Spleen (tissue), 7 donors: ENCODE measurements at regions not wholly inside any gene's neighbourhood (a gene's known extent, or its start where the extent isn't known, plus 50 kb on each side); places are given as distances from the start of the nearest gene placed in this dataset.

Source experiments
- POLR2A ChIP-seq, 3 donors: fragments of 450-650 bp; IDR thresholded peaks; one replicate each; pipeline ENCODE4 v1.5.1; 2017; ENCODE audit warnings: antibody characterized with exemption in 3 of 3, mild to moderate bottlenecking in 1 of 3
- TF ChIP-seq, protein P1 (sequence below), 11 experiments: fragments of 200-600 bp in 7 of 11; fragments of 450-650 bp in 4 of 11; sonication (generic) in 4 of 11; IDR thresholded peaks in 8 of 11; conservative IDR thresholded peaks in 3 of 11; 1 replicate in 7 of 11; 2 replicates in 4 of 11; pipeline versions ENCODE4 v1.4.0 to v1.8.0; 2016 to 2021; ENCODE audit warnings: antibody characterized with exemption in 11 of 11, inconsistent platforms in 4 of 11, mild to moderate bottlenecking in 1 of 11
- donor health status: DM: no; HTN: no; CAD: no; lungs with moderate emphysema.
- donor health status: DM: no; HTN: no; CAD: no.
- donor health status: DM: no; HTN: no; CAD: no.

GRCh38 chr14:101380940-101381339 lies 180.4 kb upstream of the DIO3 start:
- TF ChIP-seq, protein P1, sequence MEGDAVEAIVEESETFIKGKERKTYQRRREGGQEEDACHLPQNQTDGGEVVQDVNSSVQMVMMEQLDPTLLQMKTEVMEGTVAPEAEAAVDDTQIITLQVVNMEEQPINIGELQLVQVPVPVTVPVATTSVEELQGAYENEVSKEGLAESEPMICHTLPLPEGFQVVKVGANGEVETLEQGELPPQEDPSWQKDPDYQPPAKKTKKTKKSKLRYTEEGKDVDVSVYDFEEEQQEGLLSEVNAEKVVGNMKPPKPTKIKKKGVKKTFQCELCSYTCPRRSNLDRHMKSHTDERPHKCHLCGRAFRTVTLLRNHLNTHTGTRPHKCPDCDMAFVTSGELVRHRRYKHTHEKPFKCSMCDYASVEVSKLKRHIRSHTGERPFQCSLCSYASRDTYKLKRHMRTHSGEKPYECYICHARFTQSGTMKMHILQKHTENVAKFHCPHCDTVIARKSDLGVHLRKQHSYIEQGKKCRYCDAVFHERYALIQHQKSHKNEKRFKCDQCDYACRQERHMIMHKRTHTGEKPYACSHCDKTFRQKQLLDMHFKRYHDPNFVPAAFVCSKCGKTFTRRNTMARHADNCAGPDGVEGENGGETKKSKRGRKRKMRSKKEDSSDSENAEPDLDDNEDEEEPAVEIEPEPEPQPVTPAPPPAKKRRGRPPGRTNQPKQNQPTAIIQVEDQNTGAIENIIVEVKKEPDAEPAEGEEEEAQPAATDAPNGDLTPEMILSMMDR (IDR thresholded peaks at IDR 0.05 in 8 of 11, conservative IDR thresholded peaks at IDR 0.05 in 3 of 11): no peak
- TF ChIP-seq POLR2A (IDR thresholded peaks at IDR 0.05): no peak
